Mesothelial cell of epicardium (in vitro differentiated cells): ENCODE measurements at regions not wholly inside any gene's neighbourhood (a gene's known extent, or its start where the extent isn't known, plus 50 kb on each side); places are given as distances from the start of the nearest gene placed in this dataset.

Experiments
- DNase-seq, 2 experiments: peaks; one replicate each; pipeline ENCODE4 v3.0.0; 2021; ENCODE audit warnings: low spot score in 2 of 2; ENCODE audit not compliant: unreplicated experiment in 2 of 2
- H3K27ac Mint-ChIP-seq: 2 replicates; pipeline ENCODE4 v1.8.0; 2021; ENCODE audit warnings: mixed read lengths
- H3K27me3 Mint-ChIP-seq: 2 replicates; pipeline ENCODE4 v1.8.0; 2021; ENCODE audit warnings: low read depth, mixed read lengths
- H3K36me3 Mint-ChIP-seq: 2 replicates; pipeline ENCODE4 v1.8.0; 2021; ENCODE audit warnings: mixed read lengths
- H3K4me1 Mint-ChIP-seq: 2 replicates; pipeline ENCODE4 v1.8.0; 2021; ENCODE audit warnings: mixed read lengths
- H3K4me3 Mint-ChIP-seq: 2 replicates; pipeline ENCODE4 v1.8.0; 2021; ENCODE audit warnings: mild to moderate bottlenecking, moderate library complexity, mixed read lengths
- H3K9me3 Mint-ChIP-seq: 2 replicates; pipeline ENCODE4 v1.8.0; 2021; ENCODE audit warnings: mixed read lengths
- CTCF ChIP-seq: fragments of 200-600 bp; sonication (generic); IDR thresholded peaks from one replicate; pipeline ENCODE4 v1.5.0; 2021; ENCODE audit warnings: antibody characterized with exemption; ENCODE audit not compliant: unreplicated experiment

- Mint-ChIP-seq H3K4me1 (peaks cover 6% of the 10 kb centered on the region), H3K27ac (no peak overlapping the region), H3K36me3 (no peaks in the 10 kb centered on the region), H3K9me3 (no peaks in the 10 kb centered on the region), H3K4me3 (no peak overlapping the region), H3K27me3 (peaks cover 47% of the 10 kb centered on the region)
- DNase-seq: no peak
- no peak for TF ChIP-seq CTCF
Measured at GRCh38 chr1:38223391-38223790, 176.8 kb upstream of the POU3F1 start.

GRCh38 chr1:38222891-38223290 is 176.3 kb upstream of the POU3F1 start:
- Mint-ChIP-seq H3K4me1 (peaks cover 6% of the 10 kb centered on the region), H3K4me3 (no peak overlapping the region), H3K27ac (no peak overlapping the region), H3K27me3 (peaks cover 52% of the 10 kb centered on the region), H3K9me3 (no peaks in the 10 kb centered on the region), H3K36me3 (no peaks in the 10 kb centered on the region)
- TF ChIP-seq CTCF: no peak
- no peak for DNase-seq

- H3K27ac Mint-ChIP-seq: no peak overlapping the region
- no peak for DNase-seq
- TF ChIP-seq CTCF: no peak
- no peaks in the 10 kb centered on the region for H3K9me3 Mint-ChIP-seq
- H3K27me3 Mint-ChIP-seq: peaks cover 65% of the 10 kb centered on the region
- H3K36me3 Mint-ChIP-seq: no peaks in the 10 kb centered on the region
- H3K4me1 Mint-ChIP-seq: peaks cover 6% of the 10 kb centered on the region
- no peak overlapping the region for H3K4me3 Mint-ChIP-seq
Measured at GRCh38 chr1:38221006-38221649, 174.5 kb upstream of the POU3F1 start.

- Mint-ChIP-seq H3K4me3 (no peak overlapping the region), H3K9me3 (no peaks in the 10 kb centered on the region), H3K4me1 (peaks cover 6% of the 10 kb centered on the region), H3K27ac (no peak overlapping the region), H3K36me3 (no peaks in the 10 kb centered on the region), H3K27me3 (peaks cover 81% of the 10 kb centered on the region)
- TF ChIP-seq CTCF: no peak
- DNase-seq: no peak
Measured at GRCh38 chr1:38217316-38217715, 170.7 kb upstream of the POU3F1 start.

GRCh38 chr1:38213646-38214434 is 167.2 kb upstream of the POU3F1 start:
- Mint-ChIP-seq H3K36me3 (no peaks in the 10 kb centered on the region), H3K27ac (no peak overlapping the region), H3K4me3 (no peak overlapping the region), H3K9me3 (no peaks in the 10 kb centered on the region), H3K27me3 (peaks cover 68% of the 10 kb centered on the region), H3K4me1 (no peaks in the 10 kb centered on the region)
- DNase-seq: no peak
- TF ChIP-seq CTCF: no peak
